H9 (cell line): ENCODE measurements at regions not wholly inside any gene's neighbourhood (a gene's known extent, or its start where the extent isn't known, plus 50 kb on each side); places are given as distances from the start of the nearest gene placed in this dataset.
"Not testable (repeated sequence)": the region's sequence is repeated elsewhere in the genome, so short reads cannot be mapped to it uniquely, and the experiment has no call there.

Experiments used
- DNase-seq: peaks from one replicate; pipeline ENCODE4 v3.0.0-alpha.2; 2017
- H2AFZ ChIP-seq: one replicate; pipeline ENCODE4 v1.6.1; 2013; ENCODE audit warnings: mild to moderate bottlenecking, low read length, control low read depth, moderate library complexity
- H2AK5ac ChIP-seq: 2 replicates; pipeline ENCODE4 v1.6.1; 2013; ENCODE audit warnings: low read length, control low read depth, mixed read lengths; ENCODE audit not compliant: insufficient read length
- H2BK120ac ChIP-seq: one replicate; pipeline ENCODE4 v1.6.1; 2013; ENCODE audit warnings: low read depth, mild to moderate bottlenecking, low read length, control low read depth, inconsistent platforms; ENCODE audit not compliant: poor library complexity, severe bottlenecking
- H2BK12ac ChIP-seq: 2 replicates; pipeline ENCODE4 v1.6.1; 2013; ENCODE audit warnings: low read length, control low read depth, mixed read lengths, low read depth; ENCODE audit not compliant: insufficient read length
- H2BK15ac ChIP-seq: 2 replicates; pipeline ENCODE4 v1.6.1; 2013; ENCODE audit warnings: low read depth, low read length, control low read depth
- H2BK20ac ChIP-seq: one replicate; pipeline ENCODE4 v1.6.1; 2013; ENCODE audit warnings: low read depth, mild to moderate bottlenecking, low read length, control low read depth, inconsistent platforms; ENCODE audit not compliant: poor library complexity, severe bottlenecking
- H2BK5ac ChIP-seq: 2 replicates; pipeline ENCODE4 v1.6.1; 2013; ENCODE audit warnings: low read length, control low read depth, mixed read lengths; ENCODE audit not compliant: insufficient read length
- H3K14ac ChIP-seq: 2 replicates; pipeline ENCODE4 v1.6.1; 2013; ENCODE audit warnings: low read length, control low read depth; ENCODE audit not compliant: insufficient read depth
- H3K18ac ChIP-seq: 2 replicates; pipeline ENCODE4 v1.6.1; 2013; ENCODE audit warnings: low read depth, mild to moderate bottlenecking, mixed read lengths, low read length, control low read depth; ENCODE audit not compliant: insufficient read length
- H3K23ac ChIP-seq: 2 replicates; pipeline ENCODE4 v1.6.1; 2013; ENCODE audit warnings: low read length, control low read depth, mixed read lengths, low read depth; ENCODE audit not compliant: insufficient read length
- H3K23me2 ChIP-seq: 2 replicates; pipeline ENCODE4 v1.6.1; 2013; ENCODE audit warnings: low read depth, mild to moderate bottlenecking, mixed read lengths, low read length, control low read depth; ENCODE audit not compliant: insufficient read length, poor library complexity, severe bottlenecking
- H3K27ac ChIP-seq: 2 replicates; pipeline ENCODE4 v1.5.1; 2013; ENCODE audit warnings: low read length, control low read depth, mixed read lengths, low read depth; ENCODE audit not compliant: insufficient read length
- H3K27me3 ChIP-seq: 2 replicates; pipeline ENCODE4 v1.6.1; 2013; ENCODE audit warnings: low read length, control low read depth, inconsistent platforms; ENCODE audit not compliant: insufficient read depth
- H3K4ac ChIP-seq: 2 replicates; pipeline ENCODE4 v1.6.1; 2013; ENCODE audit warnings: low read depth, mild to moderate bottlenecking, control low read depth, inconsistent platforms, low read length, moderate library complexity
- H3K4me1 ChIP-seq: 2 replicates; pipeline ENCODE4 v1.6.1; 2013; ENCODE audit warnings: low read length, control low read depth, inconsistent platforms; ENCODE audit not compliant: insufficient read depth
- H3K4me2 ChIP-seq: 2 replicates; pipeline ENCODE4 v1.6.1; 2013; ENCODE audit warnings: low read length, control low read depth, mixed read lengths; ENCODE audit not compliant: insufficient read length, insufficient read depth
- H3K56ac ChIP-seq: 2 replicates; pipeline ENCODE4 v1.6.1; 2013; ENCODE audit warnings: low read depth, mild to moderate bottlenecking, mixed read lengths, low read length, control low read depth; ENCODE audit not compliant: insufficient read length
- H3K79me1 ChIP-seq: 2 replicates; pipeline ENCODE4 v1.6.1; 2013; ENCODE audit warnings: low read depth, mild to moderate bottlenecking, moderate library complexity, low read length, control low read depth, inconsistent platforms; ENCODE audit not compliant: insufficient read depth, poor library complexity, severe bottlenecking
- H3K79me2 ChIP-seq: 2 replicates; pipeline ENCODE4 v1.6.1; 2013; ENCODE audit warnings: low read length, control low read depth, inconsistent platforms; ENCODE audit not compliant: insufficient read depth
- H3K9ac ChIP-seq: 2 replicates; pipeline ENCODE4 v1.6.1; 2013; ENCODE audit warnings: low read length, control low read depth, mixed read lengths; ENCODE audit not compliant: insufficient read length; ENCODE audit errors: extremely low read depth
- H3K9me3 ChIP-seq: one replicate; pipeline ENCODE4 v1.6.1; 2013; ENCODE audit warnings: low read depth, low read length, inconsistent platforms; ENCODE audit not compliant: control insufficient read depth
- H3T11ph ChIP-seq: one replicate; pipeline ENCODE4 v1.6.1; 2013; ENCODE audit warnings: mild to moderate bottlenecking, low read length, control low read depth, inconsistent platforms
- H4K20me1 ChIP-seq: one replicate; pipeline ENCODE4 v1.6.1; 2013; ENCODE audit not compliant: control insufficient read depth, insufficient read length, insufficient read depth
- H4K5ac ChIP-seq: 2 replicates; pipeline ENCODE4 v1.6.1; 2013; ENCODE audit warnings: low read depth, mild to moderate bottlenecking, mixed read lengths, low read length, control low read depth; ENCODE audit not compliant: insufficient read length
- H4K8ac ChIP-seq: replicated peaks from 2 replicates; pipeline ENCODE4 v1.6.1; 2013; ENCODE audit warnings: low read length, control low read depth, mixed read lengths, low read depth; ENCODE audit not compliant: insufficient read length
- H4K91ac ChIP-seq: 2 replicates; pipeline ENCODE4 v1.6.1; 2013; ENCODE audit warnings: low read depth, mild to moderate bottlenecking, moderate library complexity, mixed read lengths, low read length, control low read depth; ENCODE audit not compliant: insufficient read length
- H3K27ac Mint-ChIP-seq, 3 experiments: 2 replicates in 2 of 3; 3 replicates in 1 of 3; pipeline ENCODE4 v1.8.0; 2020 to 2021; ENCODE audit warnings: mixed read lengths in 3 of 3, mild to moderate bottlenecking in 1 of 3, moderate library complexity in 1 of 3
- H3K27me3 Mint-ChIP-seq: 2 replicates; pipeline ENCODE4 v1.8.0; 2021; ENCODE audit warnings: low read depth, mild to moderate bottlenecking, moderate library complexity, mixed read lengths
- H3K36me3 Mint-ChIP-seq, 3 experiments: 2 replicates in 2 of 3; 3 replicates in 1 of 3; pipeline ENCODE4 v1.8.0; 2020 to 2021; ENCODE audit warnings: low read depth in 3 of 3, mixed read lengths in 3 of 3; ENCODE audit not compliant: insufficient read depth in 1 of 3
- H3K4me1 Mint-ChIP-seq, 2 experiments: 2 replicates each; pipeline ENCODE4 v1.8.0; 2020; ENCODE audit warnings: mixed read lengths in 2 of 2
- H3K4me3 Mint-ChIP-seq, 2 experiments: 2 replicates in 1 of 2; 3 replicates in 1 of 2; pipeline ENCODE4 v1.8.0; 2020 to 2021; ENCODE audit warnings: mild to moderate bottlenecking in 2 of 2, mixed read lengths in 2 of 2, moderate library complexity in 1 of 2
- H3K9me3 Mint-ChIP-seq, 2 experiments: 2 replicates in 1 of 2; 3 replicates in 1 of 2; pipeline ENCODE4 v1.8.0; 2020; ENCODE audit warnings: mild to moderate bottlenecking in 2 of 2, mixed read lengths in 2 of 2, moderate library complexity in 1 of 2
- CTCF ChIP-seq: fragments of 200-600 bp; sonication (generic); conservative IDR thresholded peaks from 3 replicates; pipeline ENCODE4 v1.8.0; 2021; ENCODE audit warnings: antibody characterized with exemption, mild to moderate bottlenecking
- WGBS: extraction: QIAGEN DNeasy Blood & Tissue Kit; methylation state at CpG from one replicate; pipeline ENCODE4 v1.1.7; 2013; ENCODE audit warnings: missing lambda C conversion rate, low lambda C conversion rate, mixed read lengths; ENCODE audit not compliant: insufficient read length; ENCODE audit errors: extremely low coverage; 5-methylcytosine and 5-hydroxymethylcytosine counted together

GRCh38 chr17:45584092-45585036 lies 93.8 kb upstream of the PLEKHM1 start:
- TF ChIP-seq CTCF: no peak
- peaks cover 22 to 30% (median 29%) of the 10 kb centered on the region in 3 experiments for H3K36me3 Mint-ChIP-seq
- peaks cover 3% of the 10 kb centered on the region; the same call in 1 of the 2 replicates for H3K4me1 ChIP-seq
- peak; percentile 81 for DNase-seq
- H2BK12ac ChIP-seq: peak overlapping the region; percentile 17
- H2BK20ac ChIP-seq: no peak overlapping the region
- peak overlapping the region; percentile 83 to 100 (median 100) for H3K27ac Mint-ChIP-seq
- peak overlapping the region; percentile 79 for H2BK120ac ChIP-seq
- peak overlapping the region; percentile 76 for H2BK5ac ChIP-seq
- peak overlapping the region; percentile 95 for H4K5ac ChIP-seq
- H3K4ac ChIP-seq: peak overlapping the region; percentile 13; the same call in 1 of the 2 replicates
- H3K79me2 ChIP-seq: peaks cover 19% of the 10 kb centered on the region; the same call in 1 of the 2 replicates
- H4K20me1 ChIP-seq: no peaks in the 10 kb centered on the region
- H3K56ac ChIP-seq: peak overlapping the region; percentile 57
- H3K27ac ChIP-seq: peak overlapping the region; percentile 66
- peaks cover 10% of the 10 kb centered on the region for H3K27me3 Mint-ChIP-seq
- WGBS: no CpG with 5 or more reads among the region's 62 CpGs
- peak overlapping the region; percentile 94 for H3K9ac ChIP-seq
- H3K79me1 ChIP-seq: peaks cover 14% of the 10 kb centered on the region
- no peak overlapping the region for H2AFZ ChIP-seq
- H3K9me3 ChIP-seq: no peaks in the 10 kb centered on the region
- H3K18ac ChIP-seq: peak overlapping the region; percentile 97
- peak overlapping the region; percentile 51 for H4K8ac ChIP-seq
- H3K9me3 Mint-ChIP-seq: peaks cover 3 to 4% of the 10 kb centered on the region in 2 experiments; a peak in 4 of 5 replicates
- H4K91ac ChIP-seq: peak overlapping the region; percentile 63
- no peak overlapping the region for H2BK15ac ChIP-seq
- H3K4me2 ChIP-seq: peak overlapping the region; percentile 74
- H2AK5ac ChIP-seq: no peak overlapping the region
- H3K4me1 Mint-ChIP-seq: peaks cover 25 to 29% of the 10 kb centered on the region in 2 experiments
- H3K14ac ChIP-seq: peak overlapping the region; percentile 97
- H3K23me2 ChIP-seq: peaks cover 10% of the 10 kb centered on the region
- peak overlapping the region; percentile 99 to 100 for H3K4me3 Mint-ChIP-seq
- H3K23ac ChIP-seq: no peak overlapping the region
- peak overlapping the region; percentile 77 for H3T11ph ChIP-seq
- no peaks in the 10 kb centered on the region for H3K27me3 ChIP-seq

GRCh38 chr17:45585037-45585733 lies 94.7 kb upstream of the PLEKHM1 start:
- Mint-ChIP-seq H3K27me3 (peaks cover 13% of the 10 kb centered on the region), H3K36me3 (peaks cover 22 to 34% (median 30%) of the 10 kb centered on the region in 3 experiments), H3K4me1 (peaks cover 17 to 21% of the 10 kb centered on the region in 2 experiments), H3K27ac (peak overlapping the region in 1 of 3 experiments; percentile 80; a peak in 2 of 7 replicates), H3K4me3 (peak overlapping the region; percentile 99 to 100)
- not testable (repeated sequence) for H4K5ac ChIP-seq, H3K56ac ChIP-seq, H3K27me3 ChIP-seq, H3K9me3 ChIP-seq, H4K20me1 ChIP-seq, H3K4me1 ChIP-seq, H3K27ac ChIP-seq, H3T11ph ChIP-seq, H3K23me2 ChIP-seq, H3K4ac ChIP-seq, H3K79me1 ChIP-seq, H4K91ac ChIP-seq, H2BK120ac ChIP-seq, H2AFZ ChIP-seq, H3K9me3 Mint-ChIP-seq, H2BK20ac ChIP-seq, H2AK5ac ChIP-seq, H2BK5ac ChIP-seq, H2BK15ac ChIP-seq, H4K8ac ChIP-seq, H2BK12ac ChIP-seq, H3K23ac ChIP-seq
- DNase-seq: peak; percentile 89
- WGBS: no CpG with 5 or more reads among the region's 56 CpGs
- Histone ChIP-seq H3K9ac (peak overlapping the region; percentile 94), H3K14ac (peak overlapping the region; percentile 63), H3K18ac (peak overlapping the region; percentile 62), H3K79me2 (peaks cover 11% of the 10 kb centered on the region; the same call in 1 of the 2 replicates), H3K4me2 (peak overlapping the region; percentile 47)
